Body of pancreas (tissue), 4 donors: ENCODE measurements at regions not wholly inside any gene's neighbourhood (a gene's known extent, or its start where the extent isn't known, plus 50 kb on each side); places are given as distances from the start of the nearest gene placed in this dataset.

Source experiments
- ATAC-seq: fragments of 150-250 bp; one replicate; pipeline ENCODE4 v1.9.1; 2016
- DNase-seq, 4 donors: peaks; one replicate each; pipeline ENCODE4 v3.0.0-alpha.2; 2019
- H3K27ac ChIP-seq, 4 donors: fragments of 200-600 bp; sonication (generic); 1 replicate in 3 of 4; 2 replicates in 1 of 4; pipeline versions ENCODE4 v1.5.1 to v1.6.1; 2016 to 2019; ENCODE audit warnings: mild to moderate bottlenecking in 1 of 4, mixed read lengths in 1 of 4, moderate library complexity in 1 of 4
- H3K27me3 ChIP-seq, 2 donors: fragments of 200-600 bp; sonication (generic); one replicate each; pipeline ENCODE4 v1.6.0; 2016; ENCODE audit warnings: mild to moderate bottlenecking in 1 of 2
- H3K36me3 ChIP-seq, 2 donors: fragments of 200-600 bp; sonication (generic); replicated peaks in 1 of 2; 2 replicates each; pipeline ENCODE4 v1.5.1; 2016; ENCODE audit warnings: low read depth in 2 of 2; ENCODE audit not compliant: insufficient read depth in 1 of 2
- H3K4me1 ChIP-seq: fragments of 200-600 bp; sonication (generic); one replicate; pipeline ENCODE4 v1.6.0; 2016
- H3K4me3 ChIP-seq, 2 donors: fragments of 200-600 bp; sonication (generic); 1 replicate in 1 of 2; 2 replicates in 1 of 2; pipeline ENCODE4 v1.5.1; 2016 to 2019
- H3K9me3 ChIP-seq, 3 donors: fragments of 200-600 bp; sonication (generic); 1 replicate in 2 of 3; 2 replicates in 1 of 3; pipeline ENCODE4 v1.5.1; 2016
- POLR2A ChIP-seq, 3 donors: fragments of 450-650 bp; IDR thresholded peaks; one replicate each; pipeline ENCODE4 v1.6.1; 2016; ENCODE audit warnings: antibody characterized with exemption in 3 of 3, mild to moderate bottlenecking in 2 of 3
- WGBS, 2 donors: methylation state at CpG; one replicate each; pipeline ENCODE4 v1.1.5; 2017; 5-methylcytosine and 5-hydroxymethylcytosine counted together
- intact Hi-C: fragments of 100-400 bp; cut with DNase I; formaldehyde crosslinking; loops from one replicate; pipeline ENCODE4 v1.15.1; 2023
- TF ChIP-seq, protein P1 (sequence below), 7 experiments: fragments of 450-650 bp in 4 of 7; fragments of 200-600 bp in 3 of 7; sonication (generic) in 3 of 7; IDR thresholded peaks; one replicate each; pipeline ENCODE4 v1.5.1; 2016 to 2019; ENCODE audit warnings: antibody characterized with exemption in 7 of 7

- Histone ChIP-seq H3K36me3 (no peaks in the 10 kb centered on the region), H3K4me3 (no peak overlapping the region), H3K9me3 (no peaks in the 10 kb centered on the region), H3K4me1 (no peaks in the 10 kb centered on the region), H3K27me3 (no peaks in the 10 kb centered on the region), H3K27ac (no peak overlapping the region)
- 57 to 69% methylated on average over 1 of the region's 1 CpG for WGBS, 2 donors
- ATAC-seq, result no peak
- DNase-seq, result no peak
- intact Hi-C loops, result no loop called here
- TF ChIP-seq, protein P1, sequence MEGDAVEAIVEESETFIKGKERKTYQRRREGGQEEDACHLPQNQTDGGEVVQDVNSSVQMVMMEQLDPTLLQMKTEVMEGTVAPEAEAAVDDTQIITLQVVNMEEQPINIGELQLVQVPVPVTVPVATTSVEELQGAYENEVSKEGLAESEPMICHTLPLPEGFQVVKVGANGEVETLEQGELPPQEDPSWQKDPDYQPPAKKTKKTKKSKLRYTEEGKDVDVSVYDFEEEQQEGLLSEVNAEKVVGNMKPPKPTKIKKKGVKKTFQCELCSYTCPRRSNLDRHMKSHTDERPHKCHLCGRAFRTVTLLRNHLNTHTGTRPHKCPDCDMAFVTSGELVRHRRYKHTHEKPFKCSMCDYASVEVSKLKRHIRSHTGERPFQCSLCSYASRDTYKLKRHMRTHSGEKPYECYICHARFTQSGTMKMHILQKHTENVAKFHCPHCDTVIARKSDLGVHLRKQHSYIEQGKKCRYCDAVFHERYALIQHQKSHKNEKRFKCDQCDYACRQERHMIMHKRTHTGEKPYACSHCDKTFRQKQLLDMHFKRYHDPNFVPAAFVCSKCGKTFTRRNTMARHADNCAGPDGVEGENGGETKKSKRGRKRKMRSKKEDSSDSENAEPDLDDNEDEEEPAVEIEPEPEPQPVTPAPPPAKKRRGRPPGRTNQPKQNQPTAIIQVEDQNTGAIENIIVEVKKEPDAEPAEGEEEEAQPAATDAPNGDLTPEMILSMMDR (IDR thresholded peaks at IDR 0.05), result no peak
- TF ChIP-seq POLR2A (IDR thresholded peaks at IDR 0.05), result no peak
Observed at GRCh38 chr2:5588601-5589000, 103.6 kb upstream of the SOX11 start.

DNA sequence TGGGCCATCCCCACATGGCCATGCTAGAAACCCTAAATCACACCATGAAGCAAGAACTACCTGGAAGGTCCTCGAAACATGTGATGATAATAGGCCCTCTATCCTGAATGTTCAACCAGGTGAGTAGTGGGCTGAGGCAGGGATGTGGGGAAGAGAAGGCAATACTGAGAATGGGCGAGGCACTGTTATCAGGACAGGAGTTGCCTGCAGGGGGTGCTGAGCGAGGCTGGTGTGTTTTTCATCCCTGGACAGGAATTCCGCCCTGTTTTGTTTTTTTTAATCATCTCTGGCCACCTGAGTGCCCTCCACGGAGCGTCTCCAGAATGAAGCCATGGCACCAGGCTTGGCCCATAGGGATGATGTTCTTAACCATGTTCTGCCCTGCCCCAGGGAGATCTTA lies 103.0 kb upstream of the SOX11 start:
- H3K27me3 ChIP-seq, result no peaks in the 10 kb centered on the region
- TF ChIP-seq POLR2A (IDR thresholded peaks at IDR 0.05), result no peak
- TF ChIP-seq, protein P1 (IDR thresholded peaks at IDR 0.05), result no peak
- no peak overlapping the region for H3K27ac ChIP-seq
- no peak overlapping the region for H3K4me3 ChIP-seq
- 49 to 68% methylated on average over 6 of the region's 6 CpGs for WGBS, 2 donors
- DNase-seq, result no peak
- no peak for ATAC-seq
- H3K36me3 ChIP-seq, result no peaks in the 10 kb centered on the region
- intact Hi-C loops, result no loop called here
- H3K4me1 ChIP-seq, result no peaks in the 10 kb centered on the region
- H3K9me3 ChIP-seq, result no peaks in the 10 kb centered on the region

DNA sequence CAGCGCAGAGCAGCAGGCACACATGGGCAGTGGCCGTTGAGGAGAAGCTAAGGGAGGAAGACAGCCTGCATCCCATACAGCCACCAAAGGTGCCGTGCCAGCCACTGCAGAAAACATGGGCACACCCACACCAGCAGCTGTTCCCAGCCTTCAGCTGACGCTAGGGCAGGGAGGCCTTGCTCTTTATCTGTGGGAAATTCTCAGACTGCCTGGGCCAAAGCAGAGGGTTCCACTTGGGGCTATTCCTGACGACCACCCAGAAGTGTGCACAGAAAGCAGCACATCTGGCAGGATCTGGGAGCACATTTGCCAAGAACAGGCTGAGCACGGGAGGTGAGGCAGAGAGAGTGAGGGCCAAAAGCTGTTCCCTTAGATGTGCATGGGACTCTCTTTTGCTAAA lies 101.3 kb upstream of the SOX11 start:
- no peak for ATAC-seq
- Histone ChIP-seq H3K4me3 (no peak overlapping the region), H3K36me3 (no peaks in the 10 kb centered on the region), H3K4me1 (no peaks in the 10 kb centered on the region), H3K27ac (no peak overlapping the region), H3K9me3 (no peaks in the 10 kb centered on the region), H3K27me3 (no peaks in the 10 kb centered on the region)
- intact Hi-C loops, result no loop called here
- 64 to 83% methylated on average over 3 to 6 of the region's 6 CpGs for WGBS, 2 donors
- TF ChIP-seq, protein P1 (IDR thresholded peaks at IDR 0.05), result no peak
- no peak for TF ChIP-seq POLR2A (IDR thresholded peaks at IDR 0.05)
- DNase-seq, result no peak

DNA sequence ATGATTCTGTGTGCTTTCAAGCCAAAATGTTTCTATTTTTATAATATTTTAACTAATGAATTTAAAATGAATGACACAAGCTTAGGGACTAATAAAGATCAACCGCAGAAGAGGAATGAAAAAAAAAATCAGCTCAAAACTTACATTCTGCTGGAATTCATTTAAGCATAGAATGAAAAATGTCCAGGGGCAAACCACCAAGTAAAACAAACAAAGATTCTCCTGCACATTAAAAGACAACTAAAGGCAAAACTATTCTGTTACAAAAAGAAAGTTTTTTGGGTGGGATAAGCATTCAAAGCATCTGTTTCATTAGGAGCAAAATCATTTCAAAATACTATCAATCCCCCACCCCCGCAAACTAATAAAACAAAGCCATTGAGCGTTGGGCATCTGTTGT lies 99.3 kb upstream of the SOX11 start:
- no peak for DNase-seq

GRCh38 chr2:5594249-5594695 lies 97.9 kb upstream of the SOX11 start:
- intact Hi-C loops, result no loop called here
- H3K27ac ChIP-seq, result no peak overlapping the region
- H3K4me3 ChIP-seq, result no peak overlapping the region
- 40 to 41% methylated on average over 6 of the region's 6 CpGs for WGBS, 2 donors
- ATAC-seq (no peak), DNase-seq (no peak)
- TF ChIP-seq, protein P1 (IDR thresholded peaks at IDR 0.05), result no peak
- TF ChIP-seq POLR2A (IDR thresholded peaks at IDR 0.05), result no peak
- H3K9me3 ChIP-seq, result no peaks in the 10 kb centered on the region
- no peaks in the 10 kb centered on the region for H3K27me3 ChIP-seq
- no peaks in the 10 kb centered on the region for H3K36me3 ChIP-seq
- H3K4me1 ChIP-seq, result no peaks in the 10 kb centered on the region

More for the DNA sequence above, 99.3 kb upstream of the SOX11 start:
- WGBS, 2 donors, result 61 to 74% methylated on average over 3 of the region's 3 CpGs
- no peaks in the 10 kb centered on the region for H3K4me1 ChIP-seq
- no peaks in the 10 kb centered on the region for H3K27me3 ChIP-seq
- no peak for TF ChIP-seq POLR2A (IDR thresholded peaks at IDR 0.05)
- TF ChIP-seq, protein P1 (IDR thresholded peaks at IDR 0.05), result no peak
- no peak overlapping the region for H3K4me3 ChIP-seq
- H3K36me3 ChIP-seq, result no peaks in the 10 kb centered on the region
- intact Hi-C loops, result no loop called here
- H3K27ac ChIP-seq, result no peak overlapping the region
- H3K9me3 ChIP-seq, result no peaks in the 10 kb centered on the region
- ATAC-seq, result no peak
